Fibroblast of the conjunctiva (primary cell): ENCODE measurements at regions not wholly inside any gene's neighbourhood (a gene's known extent, or its start where the extent isn't known, plus 50 kb on each side); places are given as distances from the start of the nearest gene placed in this dataset.

Source experiments
- DNase-seq: peaks from one replicate; pipeline ENCODE4 v3.0.0-alpha.2; 2010; ENCODE audit warnings: low read depth

DNA sequence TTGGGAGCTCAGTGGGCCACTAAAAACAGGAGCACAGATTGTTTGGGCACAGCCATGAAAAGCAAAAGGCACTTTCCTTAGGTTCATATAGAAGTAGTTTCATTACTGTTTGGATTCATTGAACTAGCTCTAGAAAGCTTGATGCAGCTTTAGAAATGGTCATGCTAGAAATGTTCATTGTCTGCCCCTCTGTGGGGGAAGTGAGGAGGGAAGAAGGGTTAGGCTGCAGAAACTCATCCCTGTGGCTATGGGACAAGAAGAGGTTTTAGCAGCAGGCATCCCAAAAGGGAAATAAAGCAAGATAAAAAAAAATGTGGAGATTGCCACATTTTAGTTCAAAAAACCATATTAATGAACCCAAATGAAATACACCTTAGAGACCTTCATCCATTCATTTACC, 359.6 kb upstream of the PTBP2 start:
- DNase-seq = no peak

DNA sequence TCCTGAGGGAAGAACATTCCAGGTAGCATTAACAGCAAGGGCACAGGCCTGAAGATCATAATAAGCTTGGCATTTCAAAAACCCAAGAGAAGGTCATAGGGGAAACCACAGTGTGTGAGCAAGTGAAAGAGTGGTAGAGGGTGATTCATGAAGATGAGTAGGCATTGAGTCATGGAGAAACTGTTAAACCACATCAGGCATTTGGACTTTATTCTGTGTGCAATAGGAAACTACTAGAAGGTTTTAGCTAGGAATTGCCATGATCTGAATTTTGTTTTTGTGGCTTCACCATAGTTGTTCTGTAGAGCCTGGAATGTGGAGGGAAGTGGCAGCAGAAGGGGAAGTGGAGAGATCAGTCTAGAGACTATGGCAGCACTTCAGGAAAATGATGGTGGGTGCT, 359.0 kb upstream of the PTBP2 start:
- peak; percentile 92 for DNase-seq

GRCh38 chr1:96363826-96364225, 357.8 kb upstream of the PTBP2 start:
- no peak for DNase-seq

DNA sequence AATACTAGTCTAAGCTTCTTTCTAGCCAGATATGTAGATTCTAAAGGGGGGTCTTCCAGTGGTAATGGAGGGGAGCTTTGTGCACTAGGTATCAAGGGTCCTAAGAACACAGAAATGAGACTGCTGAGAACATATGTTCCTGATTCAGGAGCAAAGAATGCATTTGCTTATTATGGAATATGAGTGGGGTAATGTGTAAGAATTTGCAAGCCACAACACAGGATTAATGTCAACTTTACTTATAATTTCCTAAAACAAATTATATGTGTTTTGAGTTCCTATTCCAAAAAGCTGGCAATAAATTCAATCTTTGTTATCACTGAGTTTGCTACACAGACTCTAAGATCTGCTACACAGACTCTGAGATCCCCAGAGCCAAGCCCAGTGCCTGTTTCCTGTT, 357.0 kb upstream of the PTBP2 start:
- DNase-seq = no peak

- DNase-seq = no peak
Observed at GRCh38 chr1:96365076-96365475, 356.5 kb upstream of the PTBP2 start.

DNA sequence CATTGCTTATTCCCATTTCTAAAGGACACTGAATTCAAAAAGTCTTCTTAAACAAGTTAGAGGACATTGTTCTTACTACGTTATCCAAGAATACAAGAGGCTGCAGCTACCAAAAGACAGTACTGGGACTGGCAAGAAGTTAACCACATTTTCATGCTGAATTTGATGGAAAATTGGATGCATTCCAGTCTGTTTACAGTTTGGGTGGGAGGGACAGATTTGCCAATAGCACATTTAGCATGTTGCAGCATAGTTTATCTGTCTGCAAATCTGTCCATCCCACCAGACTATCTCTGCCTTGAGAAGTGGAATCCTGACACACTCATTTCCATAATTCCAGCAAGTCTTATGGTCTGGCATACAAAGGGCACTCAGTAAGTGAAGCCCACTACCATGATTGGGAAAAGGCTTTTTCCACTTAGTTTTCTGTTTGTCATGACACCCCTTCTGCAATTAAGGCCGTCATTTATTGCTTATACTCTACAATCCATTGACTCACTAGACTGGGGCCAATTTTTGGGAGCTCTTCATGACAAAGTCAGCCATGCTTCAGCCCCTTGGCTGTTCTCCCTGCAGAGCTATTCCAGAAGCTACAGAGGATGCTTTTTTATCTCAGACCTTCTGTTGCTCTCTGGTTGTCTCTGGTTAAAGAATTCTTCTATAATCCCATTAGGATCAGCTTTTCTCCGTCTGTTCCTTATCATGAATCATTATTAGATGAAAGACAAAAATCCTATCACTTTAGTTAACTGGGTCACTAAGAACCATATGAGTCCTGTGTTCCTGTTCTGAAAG, 355.8 kb upstream of the PTBP2 start:
- DNase-seq = peak; percentile 40

GRCh38 chr1:96366516-96366915, 355.1 kb upstream of the PTBP2 start:
- DNase-seq = no peak

- no peak for DNase-seq
Observed at GRCh38 chr1:96367791-96368190, 353.8 kb upstream of the PTBP2 start.

DNA sequence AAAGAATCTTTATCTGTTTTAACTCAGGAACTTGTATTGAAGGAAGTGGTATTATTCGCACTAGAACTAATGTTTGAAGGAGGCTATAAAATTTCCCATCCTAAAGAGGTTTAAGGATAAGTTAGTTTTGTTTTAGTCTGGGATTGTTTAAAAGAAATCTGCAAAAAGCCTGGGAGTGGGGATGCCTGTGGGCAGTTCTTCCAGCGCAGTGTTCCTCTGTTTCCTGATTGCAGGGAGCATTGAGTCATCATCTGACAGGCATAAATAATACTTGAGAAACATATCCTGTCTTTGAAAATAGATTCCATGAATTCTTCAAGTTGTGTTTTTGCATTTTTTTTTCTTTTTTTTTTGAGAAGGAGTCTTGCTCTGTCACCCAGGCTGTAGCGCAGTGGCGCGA, 350.8 kb upstream of the PTBP2 start:
- peak; percentile 58 for DNase-seq

GRCh38 chr1:96372881-96373280, 348.7 kb upstream of the PTBP2 start:
- no peak for DNase-seq

GRCh38 chr1:96374076-96374762, 347.4 kb upstream of the PTBP2 start:
- DNase-seq = no peak

DNA sequence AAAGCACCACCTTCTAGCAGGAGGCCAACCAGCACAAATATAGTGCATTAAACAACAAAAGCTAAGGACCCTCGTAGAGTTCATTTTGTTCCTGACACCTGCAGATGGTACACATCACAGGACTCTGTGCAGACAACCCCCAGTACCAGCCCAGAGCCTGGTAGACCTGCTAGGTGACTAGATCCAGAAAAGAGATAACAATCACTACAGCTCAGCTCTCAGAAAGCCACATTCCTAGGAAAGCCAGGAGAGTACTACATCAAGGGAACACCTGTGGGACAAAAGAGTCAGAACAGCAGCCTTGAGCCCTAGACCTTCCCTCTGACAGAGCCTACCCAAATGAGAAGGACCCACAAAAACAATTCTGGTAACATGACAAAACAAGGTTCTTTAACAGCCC, 344.7 kb upstream of the PTBP2 start:
- DNase-seq = no peak

GRCh38 chr1:96384611-96385010, 337.0 kb upstream of the PTBP2 start:
- no peak for DNase-seq

DNA sequence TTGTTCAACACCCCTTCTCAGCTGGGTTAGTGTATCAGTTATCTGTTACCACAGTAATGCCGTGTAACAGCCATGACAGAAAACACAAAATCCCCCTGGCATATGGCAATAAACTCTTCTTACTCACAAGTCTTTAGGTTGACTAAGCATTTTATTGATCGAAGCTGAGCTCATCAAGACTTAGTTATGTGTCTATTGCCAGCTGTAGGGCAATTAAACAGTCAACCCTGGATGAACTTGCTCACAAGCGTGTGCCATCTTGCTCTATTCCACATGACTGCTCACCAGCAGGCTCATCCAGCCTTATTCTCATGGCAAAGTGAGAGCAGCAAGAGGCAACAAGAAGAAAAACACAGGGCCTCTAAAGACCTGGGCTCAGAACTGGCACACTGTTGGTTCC, 333.8 kb upstream of the PTBP2 start:
- DNase-seq = no peak

GRCh38 chr1:96388421-96389310, 332.9 kb upstream of the PTBP2 start:
- DNase-seq = no peak

DNA sequence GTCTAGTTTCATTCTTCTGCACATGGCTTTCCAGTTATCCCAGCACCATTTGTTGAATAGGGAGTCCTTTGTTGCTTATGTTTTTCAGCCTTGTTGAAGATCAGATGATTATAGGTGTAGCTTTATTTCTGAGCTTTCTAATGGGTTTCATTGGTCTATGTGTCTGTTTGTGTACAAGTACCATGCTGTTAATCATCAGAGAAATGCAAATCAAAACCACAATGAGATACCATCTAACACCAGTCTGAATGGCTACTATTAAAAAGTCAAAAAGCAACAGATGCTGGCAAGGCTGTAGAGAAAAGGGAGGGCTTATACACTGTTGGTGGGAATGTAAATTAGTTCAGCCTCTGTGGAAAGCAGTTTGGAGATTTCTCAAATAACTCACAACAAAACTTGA, 321.5 kb upstream of the PTBP2 start:
- no peak for DNase-seq

DNA sequence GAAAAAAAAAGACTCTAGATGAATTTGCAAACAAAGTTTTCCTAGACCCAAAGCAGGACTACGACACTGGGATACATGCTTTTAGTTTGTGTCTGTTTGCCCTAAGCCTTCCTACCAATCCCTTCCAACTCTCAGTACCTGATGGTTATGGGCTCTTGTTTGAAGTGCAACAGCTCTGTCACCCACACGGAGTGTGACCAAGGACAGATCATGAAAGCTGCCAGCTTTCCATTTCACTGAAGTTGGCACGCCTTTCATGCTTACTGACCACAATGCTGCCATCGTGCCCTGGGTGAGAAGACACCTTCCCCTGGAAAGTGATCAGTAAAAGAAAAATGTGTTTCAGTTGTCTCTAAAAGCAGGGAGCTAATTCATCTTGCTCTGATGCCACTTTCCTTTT, 312.5 kb upstream of the PTBP2 start:
- no peak for DNase-seq

- DNase-seq = no peak
Observed at GRCh38 chr1:96409689-96410088, 311.9 kb upstream of the PTBP2 start.

DNA sequence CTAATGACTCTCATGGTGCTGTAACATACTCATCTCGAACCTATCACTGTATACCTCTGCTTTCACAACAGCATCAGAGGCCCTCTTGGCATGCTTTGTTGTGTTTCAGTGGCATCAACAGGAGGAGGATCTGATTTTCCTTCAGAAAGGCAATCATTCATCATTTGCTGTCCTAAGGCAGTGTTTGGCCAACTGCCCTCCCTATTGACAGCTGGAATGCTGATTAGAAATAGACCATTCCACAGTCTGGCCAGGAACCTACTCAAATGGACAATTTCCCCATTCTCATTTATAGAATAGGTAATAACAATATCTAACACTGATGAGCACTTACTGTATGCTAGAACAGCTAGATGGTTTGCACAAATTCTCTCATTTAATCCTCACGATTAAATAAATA, 310.6 kb upstream of the PTBP2 start:
- no peak for DNase-seq

DNA sequence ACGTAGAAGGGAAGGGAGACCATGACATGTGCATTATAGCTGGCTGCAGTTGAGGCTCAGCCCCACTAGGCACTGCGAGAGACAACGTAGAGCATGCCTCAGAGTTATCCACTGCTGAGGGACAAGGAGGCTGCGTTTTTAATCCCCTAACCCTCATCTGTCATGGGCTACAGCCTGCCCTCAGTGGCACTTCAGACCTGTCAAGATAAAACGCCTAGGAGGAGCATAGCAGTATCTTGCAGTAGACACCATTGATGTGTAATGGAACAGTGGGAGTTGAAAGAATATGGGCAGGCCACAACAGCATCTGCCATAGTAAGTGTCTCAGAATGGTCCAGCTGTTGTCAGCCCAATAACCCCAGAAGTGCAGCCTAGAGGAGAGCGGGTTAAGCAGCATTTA, 307.0 kb upstream of the PTBP2 start:
- no peak for DNase-seq

- peak; percentile 91 for DNase-seq
Observed at GRCh38 chr1:96416111-96416595, 305.4 kb upstream of the PTBP2 start.

DNA sequence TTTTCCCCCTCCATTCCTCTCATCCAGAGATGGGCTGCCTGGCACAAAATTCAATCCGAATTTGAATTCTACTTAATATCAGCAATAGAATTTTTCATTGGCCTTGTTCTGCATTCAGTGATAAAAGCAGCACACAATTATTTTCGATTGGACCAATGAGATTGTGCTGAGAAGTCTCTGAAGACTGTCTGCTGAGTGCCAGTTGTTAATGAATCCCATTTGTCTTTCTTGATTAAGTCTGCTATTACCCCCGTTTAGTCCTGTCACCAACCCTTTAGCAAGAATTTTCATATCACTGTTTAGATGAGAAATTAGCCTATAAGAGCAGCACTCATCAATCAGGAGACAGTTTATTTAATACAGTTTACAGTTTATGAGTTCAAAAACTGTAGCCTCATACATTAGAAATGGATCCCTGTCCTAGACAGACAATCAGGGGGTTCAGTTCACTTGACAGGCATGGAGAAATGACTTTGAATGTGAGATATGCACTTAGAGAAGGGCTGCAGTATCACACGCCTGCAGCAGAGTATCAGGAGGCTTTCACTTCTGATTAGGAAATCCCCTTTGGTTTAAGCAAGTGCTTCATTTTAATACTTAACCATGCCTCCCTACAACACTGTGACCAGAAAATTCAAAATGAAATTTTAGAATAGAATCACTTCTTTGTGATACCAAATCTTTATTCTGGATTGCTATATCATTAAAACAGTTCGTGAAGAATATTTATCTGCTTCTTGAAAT, 304.7 kb upstream of the PTBP2 start:
- DNase-seq = no peak
